HG03097 (cell line): ENCODE measurements at regions not wholly inside any gene's neighbourhood (a gene's known extent, or its start where the extent isn't known, plus 50 kb on each side); places are given as distances from the start of the nearest gene placed in this dataset.

ENCODE experiments used
- ATAC-seq: cut with Tn5 transposase; IDR thresholded peaks from one replicate; pipeline ENCODE4 v1.9.1; 2021; ENCODE audit not compliant: unreplicated experiment, low FRiP score

DNA sequence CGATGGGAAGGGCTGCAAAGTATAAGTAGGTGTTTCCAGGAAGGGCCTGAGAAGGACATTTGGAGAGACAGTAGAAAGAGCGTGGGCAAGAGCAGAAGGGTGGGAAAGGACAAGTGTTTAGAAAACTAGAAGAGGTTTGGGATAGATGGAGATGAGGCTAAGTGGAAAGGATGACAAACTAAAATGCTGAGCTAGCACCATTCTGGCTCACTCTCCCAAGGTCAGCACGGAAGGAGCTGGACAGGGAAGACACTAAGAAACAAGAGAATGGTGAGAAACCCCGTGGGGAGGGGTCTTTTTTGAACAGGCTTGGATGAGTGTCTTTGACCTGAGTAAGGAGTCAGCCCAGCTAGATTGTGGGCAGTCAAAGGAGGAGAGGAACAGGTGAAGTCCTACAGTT, 286.0 kb downstream of the CDK5RAP2 start:
- ATAC-seq = no peak

DNA sequence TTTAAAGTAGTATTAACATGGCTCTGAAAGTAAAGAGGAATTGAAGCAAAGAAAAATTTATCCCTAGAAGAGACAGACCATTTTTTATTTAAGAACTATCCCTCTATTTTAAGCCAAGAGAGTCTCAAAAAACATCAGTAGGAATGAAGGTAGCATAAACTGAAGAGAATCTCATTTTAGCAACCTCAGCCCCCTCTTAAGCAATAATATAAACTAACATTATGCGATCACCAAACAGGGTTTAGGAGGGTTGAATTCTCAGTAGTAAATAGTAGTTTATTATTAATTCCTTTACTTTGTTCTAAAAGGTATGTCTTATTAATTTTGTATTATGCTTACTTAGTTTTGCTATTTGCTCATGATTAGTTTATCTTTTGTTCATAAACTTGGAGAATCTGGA, 287.4 kb downstream of the CDK5RAP2 start:
- no peak for ATAC-seq

GRCh38 chr9:120291050-120291449, 288.9 kb downstream of the CDK5RAP2 start:
- ATAC-seq = no peak

- ATAC-seq = no peak
Measured at GRCh38 chr9:120289990-120290975, 289.7 kb downstream of the CDK5RAP2 start.

DNA sequence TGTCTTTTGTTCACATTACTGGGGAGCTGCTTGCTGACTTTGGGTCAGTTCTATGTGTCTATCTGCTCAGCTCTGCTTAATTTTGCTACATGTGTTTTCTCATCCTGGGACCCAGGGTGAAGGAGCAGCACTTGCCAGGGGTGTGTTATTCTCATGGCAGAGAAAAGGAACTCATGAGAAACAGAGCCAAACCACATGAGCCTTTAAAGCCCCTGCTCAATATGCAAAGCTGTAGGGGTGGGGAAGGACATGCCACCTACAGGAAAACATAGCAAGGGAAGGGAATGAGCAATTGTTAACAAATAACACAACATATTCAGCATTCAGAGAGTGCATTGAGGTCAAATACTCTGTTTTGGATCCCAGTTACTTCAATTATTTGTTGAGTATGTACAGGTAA, 290.9 kb downstream of the CDK5RAP2 start:
- no peak for ATAC-seq

DNA sequence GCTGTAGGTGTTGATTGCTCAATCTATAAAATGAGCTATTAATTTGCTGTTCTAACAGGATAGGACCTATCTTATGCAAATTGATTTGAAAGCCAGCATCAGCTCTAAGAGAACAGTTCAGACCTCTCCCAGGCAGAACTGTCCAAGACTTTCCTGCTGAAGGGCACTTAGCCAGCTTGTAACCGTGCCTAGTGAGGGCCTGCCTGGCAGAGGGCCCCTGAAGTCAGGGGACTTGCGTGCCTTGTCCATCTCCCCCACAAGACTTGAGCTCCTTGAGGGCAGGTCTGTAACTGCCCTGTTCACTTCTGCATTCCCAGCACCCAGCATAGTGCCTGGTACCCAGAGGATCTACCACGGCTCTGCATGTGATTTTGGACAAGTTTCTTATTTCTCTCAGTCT, 293.4 kb downstream of the CDK5RAP2 start:
- ATAC-seq = no peak

DNA sequence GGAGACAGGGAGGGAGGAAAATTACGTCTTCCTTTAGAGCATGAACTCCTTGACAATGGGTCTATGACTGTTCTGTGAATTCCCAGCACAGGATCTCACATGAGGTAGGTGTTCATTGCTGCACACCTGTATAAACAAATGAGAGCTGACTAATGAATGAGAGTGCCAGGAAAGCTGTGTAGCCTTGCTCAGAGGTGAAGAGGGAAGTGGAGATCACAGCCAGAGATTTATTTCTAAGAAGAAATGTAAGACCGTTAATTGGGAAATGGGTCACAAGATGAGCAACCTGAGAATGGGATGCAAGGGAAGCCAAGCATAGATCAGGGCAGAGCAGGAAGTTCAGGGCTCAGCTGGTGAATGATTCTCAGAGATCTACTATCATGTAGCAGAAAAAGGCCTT, 295.1 kb downstream of the CDK5RAP2 start:
- ATAC-seq = no peak

- ATAC-seq = no peak
Measured at GRCh38 chr9:120281665-120282064, 298.3 kb downstream of the CDK5RAP2 start.

DNA sequence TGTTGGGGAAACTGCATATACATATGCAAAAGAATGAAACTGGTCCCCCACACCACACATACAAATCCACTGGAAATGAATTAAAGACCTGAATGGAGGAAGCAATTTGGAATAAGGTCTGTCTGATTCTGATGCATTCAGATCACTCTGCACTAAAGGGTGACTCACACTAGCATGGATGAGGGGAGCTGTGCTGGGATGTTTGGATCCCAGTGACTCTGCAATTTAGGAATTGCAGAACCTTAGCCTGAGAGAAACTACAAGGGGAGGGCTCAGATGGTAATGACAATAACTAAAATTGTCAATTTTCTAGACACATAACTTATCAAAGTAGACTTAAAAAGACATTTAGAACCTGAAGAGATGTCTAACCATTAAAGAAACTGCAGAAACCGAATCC, 312.0 kb downstream of the CDK5RAP2 start:
- no peak for ATAC-seq

DNA sequence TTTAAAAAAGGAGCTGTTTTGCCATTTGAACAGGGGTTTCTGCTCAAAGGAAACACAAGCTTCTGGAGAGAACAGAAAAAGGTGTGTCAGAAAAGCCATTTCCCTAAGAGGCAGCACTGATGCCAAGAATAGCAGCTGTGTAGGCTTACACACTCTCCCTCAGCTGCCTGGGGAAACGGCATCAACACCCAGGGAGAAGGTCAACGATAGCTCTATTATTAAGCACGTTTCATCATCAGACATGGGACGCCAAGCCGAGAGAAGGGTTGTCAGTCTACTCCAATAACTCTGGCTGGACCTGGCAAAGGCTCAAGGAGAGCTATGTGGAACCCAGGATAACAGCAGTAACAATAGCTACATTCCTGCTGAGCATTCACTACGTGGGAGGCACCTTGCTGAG, 314.2 kb downstream of the CDK5RAP2 start:
- no peak for ATAC-seq

DNA sequence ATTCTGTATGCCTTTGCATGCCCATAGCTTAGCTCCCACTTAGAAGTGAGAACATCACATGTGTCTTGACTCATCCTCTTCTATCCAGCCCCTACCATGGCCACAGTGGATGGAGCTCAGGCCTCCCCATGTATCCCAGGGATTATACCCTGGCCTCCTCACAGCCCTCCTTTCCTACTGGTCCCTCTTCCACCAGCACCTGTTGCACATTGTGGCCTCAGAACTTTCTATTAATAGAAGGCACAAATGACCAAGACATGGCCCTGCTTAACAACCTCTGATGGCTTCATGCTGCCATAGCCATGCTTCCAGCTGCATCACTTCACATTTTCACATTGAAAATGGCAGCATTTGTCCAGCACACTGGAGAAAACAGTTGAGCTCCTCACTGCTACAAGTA, 315.4 kb downstream of the CDK5RAP2 start:
- ATAC-seq = no peak

DNA sequence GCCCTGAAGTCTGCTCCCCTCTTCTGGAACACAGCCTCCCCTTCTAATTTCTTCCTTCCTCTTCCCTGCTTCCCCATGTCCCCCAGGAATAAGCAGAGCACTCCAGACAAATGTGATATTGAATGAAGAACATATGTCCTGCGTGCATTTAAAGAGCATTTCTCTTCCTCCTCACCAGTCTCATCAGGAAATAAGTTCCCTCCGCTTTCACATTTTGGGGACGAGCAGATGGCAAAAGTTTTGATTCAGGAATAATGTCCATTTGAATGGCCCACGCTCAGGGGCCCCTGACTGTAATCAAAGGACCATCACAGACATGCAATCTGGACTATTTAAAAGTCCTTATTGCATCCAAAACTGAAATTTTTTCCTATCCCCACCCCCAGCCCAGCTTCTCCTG, 316.1 kb downstream of the CDK5RAP2 start:
- no peak for ATAC-seq

GRCh38 chr9:120261419-120261818, 318.5 kb downstream of the CDK5RAP2 start:
- no peak for ATAC-seq

DNA sequence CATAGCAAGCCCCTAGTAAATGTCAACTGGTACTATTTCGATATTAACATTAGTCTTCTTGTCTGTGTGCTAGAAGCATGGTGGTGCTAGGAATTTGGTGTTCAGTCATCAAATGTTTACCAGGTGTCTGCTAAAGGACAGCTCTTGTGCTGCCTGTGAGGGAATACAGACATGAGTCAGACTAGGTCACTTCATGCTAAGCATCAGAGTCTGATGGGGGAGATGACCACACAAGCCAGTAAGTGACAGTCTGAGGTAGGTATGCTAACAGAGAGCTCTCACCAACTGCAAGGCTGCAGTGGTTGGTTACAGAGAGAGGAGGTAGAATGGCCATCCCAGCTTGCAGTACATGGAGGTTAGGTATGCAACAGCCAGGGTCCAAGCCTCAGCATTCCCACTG, 320.9 kb downstream of the CDK5RAP2 start:
- no peak for ATAC-seq

GRCh38 chr9:120258096-120258495, 321.9 kb downstream of the CDK5RAP2 start:
- ATAC-seq = no peak

DNA sequence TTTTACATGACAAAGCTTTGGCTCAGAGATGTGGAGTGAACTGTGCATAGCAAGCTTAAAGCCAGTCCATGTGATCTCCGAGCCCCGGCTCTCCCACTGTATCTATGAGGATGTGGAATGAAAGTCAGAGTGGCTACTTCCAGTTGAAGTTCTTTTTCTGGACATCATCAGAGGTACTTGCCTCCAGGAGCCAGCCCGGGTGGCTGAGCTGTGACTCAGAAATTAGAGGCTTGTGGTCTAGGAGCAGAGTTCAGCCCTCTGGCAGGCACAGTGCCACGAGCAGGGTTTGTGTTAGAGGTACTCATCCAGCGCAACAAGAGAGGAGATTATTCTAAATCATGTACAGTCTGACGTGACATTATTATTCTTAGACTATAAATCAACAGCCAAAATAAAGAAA, 322.5 kb downstream of the CDK5RAP2 start:
- ATAC-seq = no peak

GRCh38 chr9:120256146-120256545, 323.8 kb downstream of the CDK5RAP2 start:
- ATAC-seq = no peak

- no peak for ATAC-seq
Measured at GRCh38 chr9:120252248-120252647, 327.7 kb downstream of the CDK5RAP2 start.

- no peak for ATAC-seq
Measured at GRCh38 chr9:120242116-120242811, 337.7 kb downstream of the CDK5RAP2 start.

- no peak for ATAC-seq
Measured at GRCh38 chr9:120236596-120236995, 343.4 kb downstream of the CDK5RAP2 start.

DNA sequence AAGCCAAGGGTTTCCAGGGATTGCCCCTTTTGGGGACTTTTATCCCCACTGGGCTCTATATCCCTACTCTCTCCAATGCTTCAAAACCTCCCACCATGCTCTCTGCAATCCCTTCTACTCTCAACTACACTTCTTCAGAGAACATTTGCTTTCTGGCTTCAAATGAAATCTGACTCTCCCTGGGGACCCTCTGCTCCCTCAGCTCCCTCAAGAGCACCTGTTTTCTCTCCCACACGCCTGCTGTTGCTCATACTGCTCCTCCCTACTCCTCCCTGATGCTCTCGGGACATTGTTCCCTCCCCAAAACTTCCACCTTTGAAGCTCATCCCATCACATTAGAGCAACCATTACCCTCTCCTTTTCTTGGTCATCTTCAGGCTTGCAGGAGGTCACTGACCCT, 344.9 kb downstream of the CDK5RAP2 start:
- ATAC-seq = no peak

GRCh38 chr9:120230227-120230626, 349.7 kb downstream of the CDK5RAP2 start:
- no peak for ATAC-seq
